HG03108 (cell line): ENCODE measurements at regions not wholly inside any gene's neighbourhood (a gene's known extent, or its start where the extent isn't known, plus 50 kb on each side); places are given as distances from the start of the nearest gene placed in this dataset.

ENCODE experiments used
- ATAC-seq: cut with Tn5 transposase; IDR thresholded peaks from one replicate; pipeline ENCODE4 v1.9.1; 2021; ENCODE audit warnings: moderate library complexity; ENCODE audit not compliant: unreplicated experiment

DNA sequence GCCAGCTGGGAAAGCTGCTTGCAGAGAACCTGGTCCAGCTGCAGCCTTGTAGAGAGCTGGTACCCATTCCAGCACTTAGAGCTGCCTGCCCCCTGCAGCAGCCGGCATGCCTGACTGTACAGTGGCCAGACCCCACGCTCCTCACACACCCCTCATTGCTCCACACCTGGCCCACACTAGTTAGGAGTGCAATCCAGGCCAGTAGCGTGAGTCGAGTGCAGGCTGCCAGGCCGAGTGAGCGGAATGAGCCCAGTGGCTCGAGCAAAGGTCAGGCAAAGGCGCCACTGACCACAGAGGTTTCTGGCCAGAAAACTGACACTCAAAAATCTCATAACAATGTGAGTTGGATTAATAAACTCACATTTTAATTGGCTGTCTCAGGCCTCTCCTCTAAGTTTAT lies 921.7 kb upstream of the KCND2 start:
- no peak for ATAC-seq

DNA sequence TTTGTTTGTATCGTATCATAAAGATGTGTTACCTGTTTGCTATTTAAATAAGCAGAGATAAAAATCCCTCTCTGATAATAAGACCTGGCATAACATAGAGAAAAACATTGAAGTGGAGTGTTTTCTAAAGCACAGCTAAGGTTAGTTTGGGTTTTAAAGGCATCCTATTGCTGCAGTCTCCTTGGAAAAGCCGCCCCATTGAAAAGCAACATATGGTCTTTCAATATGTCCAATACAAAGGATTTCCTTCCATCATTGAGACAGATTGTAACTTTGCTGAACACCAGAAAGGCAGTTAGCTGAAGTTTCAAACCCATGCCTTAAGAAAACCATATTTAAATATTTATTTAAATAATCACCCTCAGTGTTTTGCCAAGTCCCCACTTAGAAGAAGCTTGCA lies 898.5 kb upstream of the KCND2 start:
- ATAC-seq = no peak

DNA sequence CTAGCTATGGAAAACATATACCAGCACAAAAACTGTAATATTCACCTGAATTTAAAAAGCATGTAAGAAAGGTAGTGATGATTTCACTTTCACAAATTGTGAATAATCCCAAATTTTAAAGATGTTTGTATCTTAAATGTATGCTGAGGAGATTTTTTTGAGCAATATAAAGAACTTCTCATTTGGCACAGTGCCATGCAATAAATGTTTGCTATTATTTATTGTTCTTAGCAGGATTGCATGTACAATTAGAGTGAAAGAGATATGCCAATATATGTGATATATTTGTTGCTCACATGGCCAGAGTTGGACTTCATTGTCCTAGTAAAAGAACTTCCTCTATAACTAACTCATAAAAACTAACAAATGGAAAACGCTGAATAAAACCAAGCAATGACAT lies 895.1 kb upstream of the KCND2 start:
- no peak for ATAC-seq

GRCh38 chr7:119382726-119383125 lies 890.2 kb upstream of the KCND2 start:
- ATAC-seq = no peak

- ATAC-seq = no peak
Measured at GRCh38 chr7:119395024-119395423, 878.0 kb upstream of the KCND2 start.

DNA sequence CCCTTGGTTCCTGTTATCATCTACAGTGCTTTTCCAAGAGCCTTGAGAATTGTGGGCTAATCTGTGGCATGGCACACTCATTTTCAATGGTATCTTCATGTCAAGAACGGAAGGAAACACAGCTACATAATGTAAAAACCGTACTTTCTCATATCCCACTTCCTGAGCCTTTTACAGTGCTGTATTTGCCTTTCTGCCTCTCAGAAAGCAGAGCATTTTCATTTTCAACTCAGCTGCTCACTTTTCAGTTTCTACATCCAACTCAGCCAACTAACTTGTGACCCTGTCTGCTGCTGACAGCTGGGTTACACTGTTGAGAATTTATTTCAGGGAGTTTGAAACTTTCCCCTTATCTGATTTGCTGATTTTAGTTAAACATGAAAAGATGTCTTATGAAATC lies 875.8 kb upstream of the KCND2 start:
- ATAC-seq = peak; percentile 52

- no peak for ATAC-seq
Measured at GRCh38 chr7:119408596-119408995, 864.4 kb upstream of the KCND2 start.

- no peak for ATAC-seq
Measured at GRCh38 chr7:119413314-119413805, 859.6 kb upstream of the KCND2 start.

DNA sequence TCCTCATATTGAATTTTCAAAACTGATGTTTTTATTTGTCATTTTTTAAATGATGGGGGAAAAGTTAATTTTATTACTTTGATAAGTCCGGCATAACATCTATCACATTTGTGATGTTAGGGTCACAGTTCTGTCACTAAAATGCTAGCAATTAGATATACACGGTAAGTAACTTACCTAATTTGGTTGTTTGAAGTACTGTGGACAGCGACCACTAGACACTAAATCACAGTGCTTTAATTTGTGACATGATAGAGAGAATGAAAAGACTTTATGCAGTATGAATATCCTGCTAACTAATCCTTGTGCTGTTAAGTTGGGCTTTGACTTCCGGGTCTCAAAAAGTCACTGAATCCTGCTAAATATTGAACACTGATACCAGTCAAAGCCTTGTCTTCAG lies 857.3 kb upstream of the KCND2 start:
- ATAC-seq = no peak

GRCh38 chr7:119421657-119422056 lies 851.3 kb upstream of the KCND2 start:
- no peak for ATAC-seq

DNA sequence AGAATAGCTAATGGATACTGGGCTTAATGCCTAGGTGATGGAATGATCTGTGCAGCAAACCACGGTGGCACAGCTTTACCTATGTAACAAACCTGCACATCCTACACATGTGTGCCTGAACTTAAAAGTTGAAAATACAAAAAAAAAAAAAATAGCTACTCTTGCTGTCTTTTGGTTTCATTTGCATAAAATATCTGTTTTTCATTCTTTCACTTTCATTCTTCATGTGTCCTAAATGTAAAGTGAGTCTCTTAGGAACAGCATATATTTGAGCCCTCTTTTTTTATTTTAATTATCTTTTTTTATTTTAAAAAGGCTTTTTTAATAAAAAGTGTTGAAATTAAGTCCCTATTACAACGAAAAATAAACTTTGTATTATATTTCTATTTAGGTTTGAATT lies 836.1 kb upstream of the KCND2 start:
- no peak for ATAC-seq

DNA sequence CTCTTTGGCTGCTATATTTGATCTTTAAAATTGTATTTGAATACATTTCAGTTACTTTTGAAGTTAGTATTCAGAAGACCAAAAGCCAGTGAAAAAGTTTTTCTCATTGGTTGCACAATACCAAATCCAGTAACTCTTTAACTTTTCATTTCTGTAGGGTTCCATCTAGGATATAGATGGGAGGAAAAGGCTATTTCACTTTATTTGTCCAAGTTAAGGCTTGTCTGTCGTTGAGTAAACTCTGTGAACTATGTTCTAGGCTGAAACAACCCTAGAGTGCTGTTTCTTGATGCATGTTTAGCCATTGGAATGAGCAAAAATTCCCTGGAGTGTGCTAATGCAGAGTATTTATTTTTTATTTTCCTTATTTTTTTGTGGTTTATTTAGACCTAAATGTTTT lies 834.7 kb upstream of the KCND2 start:
- no peak for ATAC-seq

DNA sequence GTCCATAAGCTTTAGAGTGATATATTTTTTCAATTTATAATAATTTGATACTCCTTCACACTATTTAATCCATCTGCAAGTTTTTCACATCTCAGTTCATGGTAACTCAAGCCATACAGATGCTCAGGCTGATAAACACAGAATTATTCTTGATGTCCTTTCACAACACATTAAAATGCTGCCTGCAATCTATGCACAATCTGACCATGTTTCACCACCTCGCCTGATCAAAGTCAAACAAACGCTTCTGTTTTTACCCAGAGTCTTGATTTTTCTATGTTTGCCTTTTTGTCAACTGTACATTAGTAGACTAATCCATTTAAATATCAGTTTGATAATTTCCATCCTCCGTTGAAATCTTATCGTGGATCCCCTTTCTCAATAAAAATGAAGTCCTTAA lies 833.8 kb upstream of the KCND2 start:
- ATAC-seq = no peak

GRCh38 chr7:119452401-119452800 lies 820.6 kb upstream of the KCND2 start:
- ATAC-seq = no peak

DNA sequence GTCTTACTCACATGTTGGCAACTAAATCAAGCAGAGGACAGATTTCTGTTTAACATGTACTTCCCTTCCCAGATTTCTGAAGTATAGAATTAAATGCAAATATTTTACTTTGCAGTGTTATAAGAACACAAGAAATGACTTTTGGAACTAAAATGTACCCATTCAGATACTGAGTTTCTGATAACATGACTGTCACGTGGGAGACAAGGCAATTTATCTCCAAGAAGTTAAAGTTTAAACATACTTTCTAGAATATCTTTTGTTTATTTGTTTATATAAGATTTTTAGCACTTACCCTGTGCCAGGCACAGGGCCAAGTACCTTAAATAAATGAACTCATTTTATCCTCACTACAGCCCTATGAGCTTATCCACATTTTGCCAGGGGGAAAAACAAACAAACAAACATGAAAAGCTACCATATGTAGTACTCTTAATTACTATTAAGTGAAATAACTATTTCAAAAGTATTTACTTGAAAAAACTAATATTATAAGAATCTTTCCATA lies 807.1 kb upstream of the KCND2 start:
- ATAC-seq = no peak

DNA sequence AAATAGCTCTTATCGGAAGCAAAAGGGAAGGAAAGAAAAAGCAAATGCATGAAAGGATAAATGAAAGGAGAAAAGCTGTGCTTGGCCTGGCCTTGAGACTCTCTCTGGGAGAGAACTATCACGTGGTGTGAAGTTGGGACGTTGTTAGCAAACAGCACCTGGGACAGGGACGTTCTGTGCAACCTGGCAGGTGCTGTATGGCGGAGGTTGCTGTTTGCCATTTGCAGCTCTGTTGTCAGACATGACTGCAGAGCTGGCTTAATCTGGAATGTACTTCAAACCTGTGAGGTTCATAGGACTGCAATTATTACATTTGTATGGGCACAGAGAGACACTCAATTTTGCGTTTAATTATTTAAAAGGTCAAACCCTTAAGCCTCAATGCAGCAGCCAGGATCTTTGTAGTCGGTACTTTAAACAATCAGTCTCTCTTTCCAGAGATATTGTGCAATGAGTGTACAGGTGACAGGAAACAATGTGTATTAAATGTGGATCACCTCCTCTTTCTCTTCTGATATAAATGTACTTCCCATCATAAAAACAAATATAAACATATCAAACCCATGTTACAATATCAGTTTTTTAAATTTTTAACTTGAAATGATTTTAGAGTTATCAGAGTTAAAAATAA lies 800.5 kb upstream of the KCND2 start:
- no peak for ATAC-seq

DNA sequence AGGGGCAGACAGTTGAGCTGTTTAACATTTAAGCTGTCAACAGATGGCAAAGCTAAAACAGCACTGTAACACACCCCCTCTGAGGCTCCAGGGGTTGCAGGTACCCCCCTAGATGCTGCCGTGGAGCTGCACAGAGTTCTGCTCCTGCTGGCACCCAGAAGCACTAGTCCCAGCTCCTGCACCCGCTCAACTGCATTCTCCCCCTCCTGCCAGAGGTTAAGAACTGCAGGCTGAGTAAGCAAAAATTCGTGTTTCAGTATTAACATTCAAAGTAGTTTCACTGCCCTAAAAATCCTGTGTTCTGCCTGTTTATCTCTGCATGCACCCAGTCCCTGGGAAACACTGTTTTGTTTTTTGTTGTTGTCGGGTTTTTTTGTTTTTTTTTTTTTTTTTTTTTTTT lies 790.8 kb upstream of the KCND2 start:
- peak; percentile 81 for ATAC-seq

DNA sequence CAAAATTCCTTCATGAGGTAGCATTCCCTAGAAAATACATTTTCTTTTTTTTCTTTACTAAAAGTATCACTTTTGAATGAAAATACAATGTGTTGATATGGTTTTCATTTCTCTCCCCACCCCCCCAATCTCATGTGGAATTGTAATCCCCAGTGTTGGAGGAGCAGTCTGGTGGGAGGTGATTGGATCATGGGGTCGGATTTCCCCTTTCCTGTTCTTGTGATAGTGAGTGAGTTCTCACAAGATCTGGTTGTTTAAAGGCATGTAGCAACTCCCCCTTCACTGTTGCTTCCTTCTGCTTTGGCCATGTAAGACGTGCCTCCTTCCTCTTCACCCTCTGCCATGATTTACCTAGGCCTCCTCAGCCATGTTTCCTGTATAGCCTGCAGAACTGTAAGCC lies 790.3 kb upstream of the KCND2 start:
- no peak for ATAC-seq

- ATAC-seq = no peak
Measured at GRCh38 chr7:119483364-119483763, 789.6 kb upstream of the KCND2 start.

- no peak for ATAC-seq
Measured at GRCh38 chr7:119514326-119514725, 758.6 kb upstream of the KCND2 start.

DNA sequence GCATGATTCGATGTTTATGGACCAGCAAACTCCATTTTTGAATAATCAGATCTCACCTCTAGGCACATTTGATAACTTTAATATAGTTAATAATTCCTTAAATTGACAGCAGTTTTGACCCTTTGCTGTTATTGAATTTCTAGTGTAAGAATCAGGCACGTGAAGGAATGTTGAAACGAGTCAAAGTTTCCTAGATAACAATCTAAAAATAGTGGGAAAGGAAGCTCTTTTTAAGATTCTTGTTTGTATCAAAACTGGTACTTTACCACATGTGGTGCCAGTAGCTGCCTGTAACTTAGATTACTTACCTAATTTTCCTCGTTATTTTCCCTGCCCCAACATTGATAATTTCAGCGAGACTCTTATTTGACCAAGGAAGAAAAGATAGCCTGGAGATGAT lies 757.8 kb upstream of the KCND2 start:
- ATAC-seq = no peak

GRCh38 chr7:119515962-119516361 lies 757.0 kb upstream of the KCND2 start:
- ATAC-seq = no peak

GRCh38 chr7:119522263-119522662 lies 750.7 kb upstream of the KCND2 start:
- no peak for ATAC-seq
